ENCODE measurements at regions not wholly inside any gene's neighbourhood (a gene's known extent, or its start where the extent isn't known, plus 50 kb on each side); places are given as distances from the start of the nearest gene placed in this dataset.

- intact Hi-C loops (cut with DNase I): no loop called here
- no peak for DNase-seq
Observed at GRCh38 chr13:107358866-107359265, 790.9 kb upstream of the ARGLU1 start.

GRCh38 chr13:107351305-107351704 lies 783.4 kb upstream of the ARGLU1 start:
- intact Hi-C loops (cut with DNase I): no loop called here
- DNase-seq: no peak

GRCh38 chr13:107348925-107349324 lies 781.0 kb upstream of the ARGLU1 start:
- intact Hi-C loops (cut with DNase I): no loop called here
- no peak for DNase-seq

GRCh38 chr13:107348471-107348870 lies 780.5 kb upstream of the ARGLU1 start:
- DNase-seq: no peak
- intact Hi-C loops (cut with DNase I): no loop called here

DNA sequence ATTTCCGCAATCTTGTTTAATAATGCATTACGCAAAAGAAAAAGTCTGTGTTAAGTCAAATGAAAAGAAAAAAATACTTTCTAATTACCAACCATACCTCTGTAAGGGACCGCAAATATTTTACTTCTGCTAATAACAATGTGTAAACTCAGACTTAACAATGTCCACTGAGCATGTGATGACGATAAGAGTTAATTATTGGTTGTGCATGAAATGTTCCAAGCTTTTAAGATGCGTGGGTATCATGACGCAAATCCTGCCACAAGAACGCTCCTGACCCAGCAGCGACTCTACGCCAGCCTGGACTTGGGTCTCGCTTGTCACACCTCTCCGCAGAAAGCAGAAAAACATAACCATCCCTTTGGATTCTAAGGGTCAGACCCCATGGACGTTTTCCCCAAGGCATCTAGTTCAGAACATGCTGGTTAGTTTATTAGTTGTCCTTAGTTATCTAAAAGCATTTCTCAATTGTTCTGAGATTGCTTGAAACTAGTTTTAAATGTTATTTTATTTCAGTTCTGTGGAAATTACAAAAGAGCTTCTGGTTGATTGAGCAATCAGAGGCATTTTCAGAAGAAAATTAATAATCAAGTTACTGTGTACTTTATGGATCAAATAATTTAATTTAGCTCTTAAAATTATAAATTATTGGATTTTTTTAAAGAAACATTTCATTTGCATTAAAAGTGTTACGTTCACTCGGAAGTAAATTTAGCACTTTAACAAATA lies 779.9 kb upstream of the ARGLU1 start:
- intact Hi-C loops (cut with DNase I): no loop called here
- DNase-seq: no peak

- intact Hi-C loops (cut with DNase I): no loop called here
- no peak for DNase-seq
Observed at GRCh38 chr13:107342747-107343146, 774.8 kb upstream of the ARGLU1 start.

DNA sequence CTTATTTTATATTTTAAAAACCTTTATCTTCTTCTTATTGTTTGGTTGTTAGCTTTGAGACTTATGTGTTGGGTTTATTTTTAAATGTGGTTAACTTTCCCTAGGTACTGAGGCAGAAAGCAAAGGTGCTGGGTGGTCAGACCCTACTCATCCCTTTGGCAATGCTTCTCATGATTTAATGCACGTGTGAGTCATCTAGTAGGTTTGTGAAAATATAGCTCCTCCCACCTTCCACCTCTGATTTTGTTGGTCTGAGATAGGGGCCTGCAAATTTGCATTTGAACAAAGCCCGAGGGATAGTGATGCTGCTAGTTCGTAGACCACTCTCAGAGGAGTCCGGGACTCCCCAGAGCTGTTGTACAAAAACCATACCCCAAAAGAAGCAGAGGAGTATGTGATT lies 771.3 kb upstream of the ARGLU1 start:
- DNase-seq: no peak
- intact Hi-C loops (cut with DNase I): no loop called here

DNA sequence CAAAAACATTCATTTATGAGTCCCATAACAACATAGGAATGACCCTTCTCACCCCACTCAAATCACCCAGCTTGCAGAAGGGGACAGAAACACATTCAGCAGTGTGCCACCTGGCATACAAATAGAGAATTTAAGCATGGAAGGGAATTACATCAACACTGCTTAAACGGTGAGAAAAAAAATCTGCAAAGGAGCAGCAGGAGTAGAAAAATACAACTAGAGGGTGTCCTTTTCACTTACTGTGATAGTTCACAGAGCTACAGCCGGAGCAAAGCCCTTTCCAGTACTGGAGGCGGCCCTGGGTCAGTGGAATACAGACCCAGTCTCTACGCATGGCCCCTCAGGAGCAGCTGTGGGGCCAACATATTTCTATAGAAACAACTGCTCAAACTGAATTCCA lies 764.3 kb upstream of the ARGLU1 start:
- DNase-seq: no peak
- intact Hi-C loops (cut with DNase I): no loop called here

GRCh38 chr13:107331359-107331758 lies 763.4 kb upstream of the ARGLU1 start:
- DNase-seq: no peak
- intact Hi-C loops (cut with DNase I): no loop called here

DNA sequence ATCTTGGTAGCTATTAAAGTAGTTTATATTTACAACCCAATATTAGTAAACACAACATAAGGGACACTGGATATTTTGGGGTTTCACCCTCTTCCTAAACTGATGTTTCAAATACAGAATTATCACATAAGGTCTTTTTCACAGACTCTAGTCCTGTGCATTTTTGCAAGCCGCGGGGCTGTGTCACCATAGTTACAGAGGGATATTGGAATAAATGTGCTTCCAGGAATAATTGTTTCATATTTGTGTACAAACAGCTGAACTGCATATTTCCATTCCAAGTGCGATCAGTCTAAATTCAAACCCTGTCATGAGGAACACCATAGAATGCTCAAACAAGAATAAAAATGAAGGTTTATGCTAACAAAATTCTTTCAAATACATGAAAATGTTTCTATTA lies 762.5 kb upstream of the ARGLU1 start:
- intact Hi-C loops (cut with DNase I): no loop called here
- DNase-seq: no peak

DNA sequence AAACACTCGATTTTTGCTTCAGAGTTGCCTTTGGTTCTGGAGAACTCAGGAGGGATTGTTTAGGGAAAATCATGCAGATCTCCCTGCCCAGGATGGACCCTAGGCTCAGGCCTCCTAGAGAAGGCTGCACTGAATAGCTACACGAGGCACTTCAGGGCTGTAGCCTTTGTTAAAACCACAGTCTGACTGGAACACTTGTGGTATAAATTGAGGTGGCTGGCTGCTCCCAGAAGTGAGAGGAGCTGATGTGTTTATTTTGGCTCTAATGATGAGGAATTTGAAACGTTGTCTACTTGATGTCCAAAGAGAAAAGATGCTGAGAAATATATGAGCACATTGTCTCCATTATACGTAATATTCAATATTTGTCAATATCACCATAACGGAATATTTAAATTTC lies 762.1 kb upstream of the ARGLU1 start:
- intact Hi-C loops (cut with DNase I): no loop called here
- no peak for DNase-seq

- DNase-seq: no peak
- intact Hi-C loops (cut with DNase I): no loop called here
Observed at GRCh38 chr13:107324416-107325204, 756.7 kb upstream of the ARGLU1 start.

- DNase-seq: no peak
- intact Hi-C loops (cut with DNase I): no loop called here
Observed at GRCh38 chr13:107322228-107322627, 754.3 kb upstream of the ARGLU1 start.

- intact Hi-C loops (cut with DNase I): no loop called here
Observed at GRCh38 chr13:107305178-107305577, 737.2 kb upstream of the ARGLU1 start.

DNA sequence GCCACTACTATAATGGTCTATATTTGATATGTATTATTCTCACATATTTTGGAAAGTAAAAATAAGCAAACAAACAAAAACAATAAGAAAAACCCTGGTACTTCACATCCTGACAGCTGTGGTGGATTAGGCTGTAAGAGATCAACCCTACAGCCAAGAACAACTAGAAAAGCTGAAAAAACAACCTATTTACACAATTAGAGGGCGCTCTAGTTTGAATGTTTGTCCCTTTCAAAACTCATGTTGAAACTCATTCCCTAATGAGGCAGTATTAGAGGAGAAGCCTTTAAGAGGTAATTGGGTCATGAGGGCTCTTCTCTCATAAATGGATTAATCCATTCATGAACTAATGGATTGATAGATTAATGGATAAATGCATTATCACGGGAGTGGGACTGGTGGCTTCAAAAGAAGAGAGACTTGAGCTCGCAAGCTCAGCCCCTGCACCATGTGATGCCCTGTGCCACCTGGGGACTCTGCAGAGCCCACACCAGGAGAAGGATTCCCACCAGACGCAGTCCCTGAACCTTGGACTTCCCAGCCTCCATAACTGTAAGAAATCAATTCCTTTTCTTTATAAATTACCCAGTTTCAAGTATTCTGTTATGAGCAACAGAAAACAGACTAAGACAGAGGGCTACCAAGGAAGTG lies 733.9 kb upstream of the ARGLU1 start:
- no peak for DNase-seq
- intact Hi-C loops (cut with DNase I): no loop called here

More at GRCh38 chr13:107305178-107305577, 737.2 kb upstream of the ARGLU1 start:
- DNase-seq: no peak

GRCh38 chr13:107299717-107300116 lies 731.8 kb upstream of the ARGLU1 start:
- intact Hi-C loops (cut with DNase I): no loop called here

DNA sequence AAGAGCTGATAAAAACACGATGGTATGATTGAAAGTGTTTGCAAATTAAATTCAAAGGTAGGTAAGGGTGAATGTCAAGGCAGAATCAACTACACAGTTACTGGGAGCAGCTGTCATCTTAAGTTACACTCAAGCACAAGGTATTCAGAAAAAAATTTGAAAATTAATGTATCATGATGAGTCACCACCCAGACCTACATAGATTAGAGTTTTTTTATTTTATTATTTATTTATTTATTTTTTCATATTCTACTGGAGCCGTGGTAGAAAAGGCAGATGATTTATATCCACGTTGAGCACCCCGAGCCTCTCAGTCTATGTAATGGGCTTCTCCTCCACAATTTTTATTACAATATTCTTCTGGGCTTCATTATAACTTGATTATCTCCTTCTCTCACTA lies 728.9 kb upstream of the ARGLU1 start:
- peak in 2 of 42 donors; percentile 8 to 20 for DNase-seq

More at GRCh38 chr13:107299717-107300116, 731.8 kb upstream of the ARGLU1 start:
- DNase-seq: no peak

DNA sequence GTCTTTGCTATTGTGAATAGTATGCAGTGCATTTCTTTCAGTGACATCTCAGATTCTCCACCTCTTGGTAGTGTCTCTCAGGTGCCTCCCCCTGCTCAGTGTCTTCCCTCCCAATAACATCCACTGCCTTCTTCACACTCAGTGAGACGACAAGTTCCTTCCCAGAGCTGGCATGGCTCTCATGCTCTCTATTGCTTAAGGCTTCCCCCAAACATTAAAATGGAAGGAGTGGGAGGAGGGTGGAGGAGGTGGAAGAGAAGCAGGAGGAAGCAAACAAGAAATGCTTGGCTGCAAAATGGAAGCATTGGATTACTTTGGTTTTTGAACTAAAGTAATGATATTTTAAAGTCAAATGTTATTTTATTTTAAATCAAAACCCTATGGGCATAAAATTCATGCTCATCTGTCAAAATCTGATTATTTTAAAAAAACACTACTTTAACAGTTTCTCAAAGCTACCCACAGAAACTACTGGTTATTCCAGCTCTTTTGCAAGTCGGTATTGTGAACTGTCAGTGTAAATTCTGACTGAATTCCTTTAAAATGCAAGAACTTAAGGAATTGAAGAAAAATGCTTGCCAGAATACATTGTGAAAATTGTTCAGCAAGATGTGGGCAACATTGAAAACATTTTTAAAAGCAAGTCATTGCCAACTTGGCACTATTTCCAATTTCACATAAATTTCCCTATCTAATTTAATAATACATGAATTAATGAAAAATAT lies 727.6 kb upstream of the ARGLU1 start:
- intact Hi-C loops (cut with DNase I): no loop called here
- peak in 15 of 42 donors; percentile 6 to 67 (median 25) for DNase-seq

More for the DNA sequence above, 728.9 kb upstream of the ARGLU1 start:
- intact Hi-C loops (cut with DNase I): no loop called here

GRCh38 chr13:107293924-107294323 lies 726.0 kb upstream of the ARGLU1 start:
- no peak for DNase-seq
- intact Hi-C loops (cut with DNase I): no loop called here
